HG02588 (cell line): ENCODE measurements at regions not wholly inside any gene's neighbourhood (a gene's known extent, or its start where the extent isn't known, plus 50 kb on each side); places are given as distances from the start of the nearest gene placed in this dataset.

Experiments used
- ATAC-seq: cut with Tn5 transposase; IDR thresholded peaks from one replicate; pipeline ENCODE4 v1.9.1; 2021; ENCODE audit warnings: mild to moderate bottlenecking, moderate library complexity; ENCODE audit not compliant: unreplicated experiment

DNA sequence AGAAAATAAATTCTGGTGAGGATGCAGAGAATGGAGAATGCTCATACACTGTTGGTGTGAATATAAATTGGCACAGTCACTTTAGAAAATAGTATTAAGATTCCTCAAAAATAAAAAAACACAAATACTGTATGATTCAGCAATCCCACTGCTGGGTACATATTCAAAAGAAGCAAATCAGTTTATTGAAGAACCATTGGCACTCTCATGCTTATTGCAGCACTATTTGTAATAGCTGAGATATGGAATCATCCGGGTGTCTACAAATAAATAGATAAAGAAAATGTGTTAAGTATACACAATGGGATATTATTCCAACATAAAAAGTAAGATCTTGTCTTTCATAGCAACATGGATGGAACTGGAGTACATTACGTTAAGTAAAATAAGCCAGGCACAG is 579.4 kb upstream of the SEL1L start:
- no peak for ATAC-seq

- no peak for ATAC-seq
Observed at GRCh38 chr14:82113710-82114109, 580.1 kb upstream of the SEL1L start.

DNA sequence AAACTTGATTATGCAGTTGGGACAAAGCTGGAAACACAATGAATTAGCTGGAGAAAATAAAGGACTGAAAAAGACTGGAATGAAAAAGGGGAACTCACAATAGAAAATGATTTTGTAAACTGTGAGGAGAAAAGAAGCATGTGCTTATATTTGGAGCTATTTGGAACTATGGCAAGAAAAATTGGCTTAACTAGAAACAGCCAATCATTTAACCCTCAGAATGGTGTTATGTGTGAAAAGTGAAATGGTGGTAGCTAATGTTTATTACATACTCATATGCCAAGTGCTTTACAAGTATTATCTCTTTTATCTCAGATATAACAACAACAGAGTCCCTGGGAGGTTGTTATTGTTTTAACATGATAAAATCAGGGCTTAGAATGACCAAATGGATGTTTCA is 583.1 kb upstream of the SEL1L start:
- ATAC-seq: no peak

GRCh38 chr14:82122655-82123054 is 589.0 kb upstream of the SEL1L start:
- no peak for ATAC-seq

DNA sequence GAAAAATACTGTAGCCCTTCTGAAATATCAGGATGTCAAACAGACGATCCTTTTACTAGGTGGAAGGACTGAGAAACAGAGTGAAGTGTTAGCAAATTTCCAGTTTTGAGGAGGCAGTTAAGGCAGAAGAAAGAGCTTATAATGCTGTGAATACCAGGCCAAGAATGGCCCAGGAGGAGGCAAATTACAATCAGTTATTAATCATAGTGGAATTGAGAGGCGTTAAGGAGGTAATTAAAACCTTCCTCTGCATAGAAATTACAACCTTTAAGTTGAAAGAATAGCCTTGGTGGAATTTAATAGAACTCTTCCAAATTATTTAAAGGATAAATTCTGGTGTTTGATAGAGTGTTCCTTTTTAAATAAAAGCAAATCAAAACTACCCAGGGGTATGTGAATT is 590.9 kb upstream of the SEL1L start:
- no peak for ATAC-seq

DNA sequence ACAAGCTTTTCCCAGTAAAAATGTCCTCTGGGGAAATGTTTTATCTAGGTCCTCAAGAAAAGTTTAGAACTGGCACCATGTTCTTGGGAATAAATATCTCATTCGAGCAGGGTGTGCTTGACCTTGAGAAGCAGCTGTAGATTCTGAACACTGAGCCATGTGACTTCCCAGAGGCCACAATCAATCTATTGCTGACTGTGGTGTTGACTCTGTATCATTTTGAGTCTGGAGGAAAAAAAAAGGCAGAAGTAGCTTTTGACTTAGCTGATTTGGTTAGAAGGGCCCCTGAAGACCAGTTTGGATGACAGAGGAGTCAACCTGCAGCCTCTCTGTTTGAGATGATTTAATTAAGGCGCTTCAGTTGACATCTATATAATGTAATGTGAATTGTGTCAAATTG is 592.4 kb upstream of the SEL1L start:
- no peak for ATAC-seq

DNA sequence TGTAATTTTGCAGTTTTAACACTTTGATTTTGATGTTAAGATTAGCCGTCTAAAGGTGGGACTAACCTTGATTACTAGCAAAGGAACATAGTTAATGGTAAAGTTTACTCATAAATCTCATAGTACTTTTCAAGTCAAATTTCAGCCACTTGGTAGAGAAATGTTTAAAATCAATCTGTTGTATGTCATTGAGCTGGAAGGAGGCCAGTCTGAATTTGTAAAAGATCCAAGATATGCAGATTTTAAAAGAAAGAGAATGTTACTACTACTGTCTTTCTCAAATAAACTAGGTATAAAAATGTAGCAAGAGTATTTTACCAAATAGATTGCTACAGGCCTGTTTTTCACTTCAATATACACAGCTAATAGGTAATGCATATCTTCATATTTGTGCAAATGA is 600.8 kb upstream of the SEL1L start:
- ATAC-seq: no peak

- ATAC-seq: no peak
Observed at GRCh38 chr14:82138431-82138830, 604.8 kb upstream of the SEL1L start.

DNA sequence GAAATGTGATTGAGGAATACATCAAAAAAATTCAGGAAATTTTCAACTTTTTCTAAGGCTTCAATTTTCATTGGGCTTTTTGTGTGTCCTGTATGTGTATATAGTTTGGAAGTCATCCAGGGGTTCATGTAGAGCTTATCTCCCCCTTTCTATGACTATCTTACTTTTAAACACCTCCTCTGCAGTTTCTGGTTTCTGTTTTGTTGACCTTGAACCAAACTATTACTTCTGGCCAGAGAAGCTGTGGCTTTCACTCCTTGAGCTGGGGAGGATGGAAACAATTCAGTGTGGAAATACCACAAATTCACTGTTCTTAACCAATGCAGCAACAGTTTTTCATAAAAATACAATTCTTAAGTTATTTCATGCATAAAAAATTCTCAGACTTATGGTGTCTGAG is 613.2 kb upstream of the SEL1L start:
- no peak for ATAC-seq

- no peak for ATAC-seq
Observed at GRCh38 chr14:82153689-82154088, 620.0 kb upstream of the SEL1L start.

DNA sequence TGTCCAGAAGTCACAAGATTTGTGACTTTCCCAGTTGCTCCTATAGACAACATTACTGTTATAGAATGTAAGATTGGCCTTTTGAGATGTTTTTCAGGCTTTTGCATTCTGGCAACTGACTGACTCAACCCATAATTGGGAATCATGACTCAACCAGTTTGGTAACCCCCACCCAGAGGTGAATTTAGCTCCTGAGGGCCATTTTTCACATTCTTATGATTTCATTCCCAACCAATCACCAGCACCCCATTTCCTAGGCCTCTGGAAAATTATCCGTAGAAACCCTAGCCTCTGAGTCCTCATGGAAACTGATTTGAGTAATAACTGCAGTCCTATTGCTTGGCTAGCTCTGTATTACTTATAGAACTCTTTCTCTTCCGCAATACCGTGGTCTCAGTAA is 626.0 kb upstream of the SEL1L start:
- ATAC-seq: no peak

DNA sequence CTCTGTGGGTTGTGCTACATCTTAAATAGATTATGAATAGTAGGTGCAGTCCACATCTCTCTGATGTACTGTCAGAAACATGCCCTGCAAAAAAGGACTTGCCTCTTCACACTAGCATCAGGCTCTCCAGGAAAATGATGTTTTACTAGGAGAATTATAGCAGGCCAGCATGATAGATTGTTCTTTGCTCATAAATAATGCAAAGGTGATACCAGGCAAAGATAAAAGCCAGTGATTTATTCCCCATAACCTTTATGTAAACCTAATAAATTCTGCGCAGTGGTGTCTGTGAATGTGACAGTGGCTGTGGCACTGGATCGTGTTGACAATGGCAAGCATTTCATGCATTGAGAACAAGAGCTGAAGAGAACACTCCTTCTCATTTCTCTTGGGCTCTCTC is 646.5 kb upstream of the SEL1L start:
- ATAC-seq: no peak

GRCh38 chr14:82182646-82183045 is 649.0 kb upstream of the SEL1L start:
- ATAC-seq: no peak

GRCh38 chr14:82190742-82191141 is 657.1 kb upstream of the SEL1L start:
- ATAC-seq: no peak

DNA sequence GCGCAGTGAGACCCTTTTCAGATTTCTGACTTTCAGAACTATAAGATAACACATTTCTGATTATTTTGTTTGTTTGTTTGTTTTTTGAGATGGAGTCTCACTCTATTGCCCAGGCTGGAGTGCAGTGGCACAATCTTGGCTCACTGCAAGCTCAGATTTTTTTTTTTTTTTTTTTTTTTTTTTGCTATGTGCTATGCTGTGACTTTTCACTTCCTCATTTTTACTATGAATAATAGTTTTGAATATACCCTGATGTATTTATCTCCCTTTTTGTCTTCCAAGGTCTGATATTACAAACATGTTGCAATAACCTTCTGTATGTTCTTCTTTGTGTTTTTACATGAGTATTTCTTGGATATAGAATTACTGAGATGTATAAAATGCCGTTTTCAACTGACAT is 658.7 kb upstream of the SEL1L start:
- no peak for ATAC-seq

DNA sequence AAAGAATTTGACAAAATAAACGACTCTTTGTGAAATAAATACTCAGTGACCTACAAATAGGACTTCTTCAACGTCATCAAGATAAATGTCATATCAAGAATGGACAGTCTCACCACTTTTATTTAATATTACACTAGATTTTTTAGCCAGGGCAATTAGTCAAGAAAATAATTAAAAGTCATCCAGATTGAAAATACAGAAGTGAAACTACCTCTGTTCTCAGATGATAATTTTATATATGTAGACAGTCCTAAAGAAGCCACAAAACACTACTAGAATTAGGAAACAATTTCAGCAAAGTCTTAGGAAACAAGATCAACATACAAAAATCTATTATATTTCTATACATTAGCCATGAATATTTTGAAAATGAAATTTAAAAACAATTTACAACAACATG is 689.6 kb upstream of the SEL1L start:
- no peak for ATAC-seq

DNA sequence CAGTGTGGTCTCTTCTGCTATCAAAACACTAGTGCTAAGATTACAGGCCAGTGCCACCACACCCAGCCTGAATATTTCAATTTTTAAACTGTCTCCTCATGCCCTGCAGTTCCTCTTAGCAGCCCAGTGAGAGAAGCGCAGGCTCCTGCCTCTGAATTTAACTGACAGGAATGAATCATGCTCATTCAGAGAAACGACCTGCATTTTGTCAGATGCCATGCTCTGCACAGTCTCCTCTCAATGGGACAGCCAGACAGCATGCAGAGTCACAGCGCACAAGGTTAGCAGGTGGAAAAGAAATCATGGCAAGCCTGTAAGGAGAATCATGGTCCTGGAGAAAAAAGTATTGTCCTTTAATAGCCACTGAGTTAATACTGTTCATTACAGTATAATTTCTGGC is 691.0 kb upstream of the SEL1L start:
- no peak for ATAC-seq

- ATAC-seq: no peak
Observed at GRCh38 chr14:82230748-82231147, 697.1 kb upstream of the SEL1L start.

- no peak for ATAC-seq
Observed at GRCh38 chr14:82238649-82239048, 705.0 kb upstream of the SEL1L start.

DNA sequence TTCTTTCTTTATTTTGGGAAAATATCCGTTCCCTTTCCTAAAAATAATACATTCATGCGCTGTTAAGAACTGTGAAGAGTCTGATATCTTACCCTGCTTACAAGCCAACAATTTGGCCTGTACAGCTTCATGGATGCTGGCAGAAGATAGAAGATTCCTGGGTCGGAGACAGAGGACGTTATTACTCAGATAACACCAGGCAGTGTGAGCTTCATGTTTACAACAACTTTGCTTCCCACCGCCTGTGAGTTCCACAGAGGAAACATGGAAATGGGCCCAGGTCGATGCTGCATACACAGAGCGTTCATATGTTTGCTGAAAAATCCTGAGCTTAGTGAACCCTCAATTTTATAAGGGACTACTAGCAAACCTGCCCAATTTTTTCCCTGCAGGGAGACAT is 705.6 kb upstream of the SEL1L start:
- no peak for ATAC-seq

DNA sequence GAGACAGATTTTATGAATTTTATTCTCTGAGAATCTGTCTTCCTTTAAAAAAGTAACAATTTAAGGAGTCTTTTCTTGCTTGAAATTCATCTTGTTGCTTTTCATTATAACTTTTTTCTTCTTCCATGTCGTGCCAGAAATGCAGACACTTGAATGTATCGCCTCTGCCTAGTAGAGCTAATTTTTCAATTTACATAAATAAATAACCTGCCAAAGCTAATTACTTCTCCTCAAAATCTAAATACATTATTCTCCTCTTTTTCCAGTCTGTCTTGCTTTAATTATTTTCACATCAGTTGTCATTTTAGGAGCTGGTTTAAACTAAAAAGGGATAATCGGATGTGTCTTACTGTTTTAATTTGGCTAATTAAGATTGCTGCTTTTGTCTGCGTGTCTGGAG is 711.1 kb upstream of the SEL1L start:
- no peak for ATAC-seq

- ATAC-seq: no peak
Observed at GRCh38 chr14:82251494-82251893, 717.8 kb upstream of the SEL1L start.

- no peak for ATAC-seq
Observed at GRCh38 chr14:82270286-82270685, 736.6 kb upstream of the SEL1L start.

- ATAC-seq: no peak
Observed at GRCh38 chr14:82298811-82299210, 765.2 kb upstream of the SEL1L start.
